Activated T-cell treated with anti-CD3 and anti-CD28 coated beads for 48 hours (primary cell): ENCODE measurements at regions not wholly inside any gene's neighbourhood (a gene's known extent, or its start where the extent isn't known, plus 50 kb on each side); places are given as distances from the start of the nearest gene placed in this dataset.

Experiments
- DNase-seq: peaks from one replicate; pipeline ENCODE4 v3.0.0-alpha.2; 2020; ENCODE audit warnings: low read depth

GRCh38 chr15:31263751-31264558 lies 62.7 kb upstream of the KLF13 start:
- peak; percentile 62 for DNase-seq

- no peak for DNase-seq
Observed at GRCh38 chr15:31264559-31265089, 62.0 kb upstream of the KLF13 start.

GRCh38 chr15:31265090-31265870 lies 61.4 kb upstream of the KLF13 start:
- no peak for DNase-seq

- peak; percentile 49 for DNase-seq
Observed at GRCh38 chr15:31265871-31266711, 60.5 kb upstream of the KLF13 start.

GRCh38 chr15:31266712-31267111 lies 59.9 kb upstream of the KLF13 start:
- DNase-seq, result no peak

DNA sequence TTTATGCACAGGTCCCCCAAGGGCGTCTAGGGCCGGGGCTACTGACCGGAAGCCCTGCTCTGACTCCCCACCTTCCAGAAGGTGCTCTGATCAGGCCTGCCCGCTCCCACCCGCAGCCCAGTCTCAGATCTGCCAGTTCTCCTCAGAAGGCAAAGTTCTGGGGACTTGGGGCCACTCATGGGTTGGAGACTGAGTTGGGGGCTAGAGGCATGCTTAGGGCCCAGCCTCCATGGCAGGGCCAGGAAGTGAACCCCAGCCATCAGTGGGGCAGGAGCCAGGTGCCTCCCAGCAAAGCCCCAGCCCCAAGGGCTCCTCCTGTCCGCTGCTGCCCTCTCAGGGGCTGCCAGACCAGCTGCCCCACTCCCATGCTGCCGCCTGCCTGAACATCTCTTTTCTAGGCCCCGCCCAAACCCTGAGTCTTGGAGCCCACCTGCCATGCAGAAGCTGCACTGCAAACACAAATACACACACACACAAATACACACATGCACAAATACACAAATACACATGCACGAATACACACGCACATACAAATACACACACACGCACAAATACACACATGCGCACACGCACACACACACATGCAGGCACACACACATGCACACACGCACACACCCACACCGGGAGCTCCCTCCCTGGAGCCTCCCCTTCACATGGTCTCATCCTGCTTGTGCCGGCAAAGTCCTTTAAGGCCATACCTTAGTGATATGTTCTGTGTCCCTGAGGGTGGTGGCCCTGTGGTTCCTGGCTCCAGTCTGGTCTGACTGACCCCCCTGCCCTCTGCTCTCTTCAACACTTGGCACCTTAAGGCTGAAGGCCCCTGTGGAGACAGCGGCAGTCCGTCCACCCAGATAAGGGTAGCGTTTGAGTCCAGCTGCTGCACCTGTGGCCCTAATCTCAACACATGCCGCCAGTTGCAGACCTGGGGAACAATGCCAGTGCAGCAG lies 59.2 kb upstream of the KLF13 start:
- DNase-seq, result no peak

GRCh38 chr15:31268108-31268501 lies 58.5 kb upstream of the KLF13 start:
- no peak for DNase-seq

GRCh38 chr15:31268911-31269784 lies 57.5 kb upstream of the KLF13 start:
- DNase-seq, result no peak

GRCh38 chr15:31269816-31270575 lies 56.6 kb upstream of the KLF13 start:
- no peak for DNase-seq

- no peak for DNase-seq
Observed at GRCh38 chr15:31270767-31271166, 55.9 kb upstream of the KLF13 start.

DNA sequence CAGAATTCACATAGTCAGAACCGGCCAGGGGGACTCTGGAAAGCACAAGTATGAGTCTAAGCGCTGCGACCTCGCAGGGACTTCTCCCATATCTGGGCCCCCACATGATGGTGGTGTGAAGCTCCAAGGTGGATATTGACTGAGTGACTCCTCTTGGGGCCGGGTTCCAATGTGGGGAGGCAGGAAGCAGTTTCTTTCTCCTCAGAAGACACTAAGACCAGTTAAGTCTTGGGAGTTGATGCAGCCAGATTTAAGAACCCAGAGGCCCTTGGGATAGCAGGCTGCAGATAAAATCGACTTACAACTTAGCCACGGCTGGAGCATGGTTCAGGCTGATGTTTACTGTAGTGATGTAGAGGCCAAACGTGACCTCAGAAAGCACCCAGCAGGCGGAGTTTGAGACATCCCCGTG lies 55.4 kb upstream of the KLF13 start:
- DNase-seq, result no peak

DNA sequence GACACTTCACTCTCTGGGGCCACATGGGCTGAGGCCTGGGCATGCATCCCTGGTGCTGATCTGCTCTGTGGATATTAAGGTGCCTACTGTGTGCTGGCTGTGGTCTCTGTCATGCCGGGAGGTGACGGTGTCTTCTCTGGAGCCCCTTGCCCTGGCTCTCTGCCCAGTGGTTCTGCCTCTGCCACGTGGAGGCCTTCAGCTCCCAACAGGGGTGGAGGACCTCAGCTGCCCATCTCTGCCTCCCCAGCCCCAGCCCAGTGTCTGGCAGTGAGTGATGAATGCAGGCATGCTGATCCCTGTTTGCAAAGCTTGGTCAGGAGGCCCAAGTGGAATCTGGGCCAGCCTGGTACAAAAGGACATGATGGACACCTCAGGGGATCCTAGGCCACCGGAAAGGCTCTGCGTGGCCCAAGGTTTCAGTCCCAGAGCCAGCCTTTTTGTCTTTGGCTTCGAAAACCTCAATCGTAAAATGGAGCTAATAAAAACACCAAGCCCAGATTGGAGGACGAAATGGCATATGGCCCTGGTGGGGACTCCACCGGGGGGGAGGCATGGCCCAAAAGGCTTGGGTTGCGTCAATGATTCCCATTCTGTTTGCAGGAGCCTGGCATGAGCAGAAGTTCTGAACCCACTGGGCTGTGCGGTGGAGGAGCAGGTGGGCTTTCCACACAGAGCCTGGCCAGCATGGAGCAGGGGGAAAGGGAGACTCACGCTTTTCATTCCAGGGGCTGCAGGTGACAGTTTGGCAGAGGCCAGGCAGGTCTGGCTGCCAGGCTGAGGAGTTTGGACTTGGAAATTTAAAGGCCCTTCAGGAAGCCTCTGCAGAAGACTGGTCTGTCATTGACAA lies 54.7 kb upstream of the KLF13 start:
- DNase-seq, result no peak

DNA sequence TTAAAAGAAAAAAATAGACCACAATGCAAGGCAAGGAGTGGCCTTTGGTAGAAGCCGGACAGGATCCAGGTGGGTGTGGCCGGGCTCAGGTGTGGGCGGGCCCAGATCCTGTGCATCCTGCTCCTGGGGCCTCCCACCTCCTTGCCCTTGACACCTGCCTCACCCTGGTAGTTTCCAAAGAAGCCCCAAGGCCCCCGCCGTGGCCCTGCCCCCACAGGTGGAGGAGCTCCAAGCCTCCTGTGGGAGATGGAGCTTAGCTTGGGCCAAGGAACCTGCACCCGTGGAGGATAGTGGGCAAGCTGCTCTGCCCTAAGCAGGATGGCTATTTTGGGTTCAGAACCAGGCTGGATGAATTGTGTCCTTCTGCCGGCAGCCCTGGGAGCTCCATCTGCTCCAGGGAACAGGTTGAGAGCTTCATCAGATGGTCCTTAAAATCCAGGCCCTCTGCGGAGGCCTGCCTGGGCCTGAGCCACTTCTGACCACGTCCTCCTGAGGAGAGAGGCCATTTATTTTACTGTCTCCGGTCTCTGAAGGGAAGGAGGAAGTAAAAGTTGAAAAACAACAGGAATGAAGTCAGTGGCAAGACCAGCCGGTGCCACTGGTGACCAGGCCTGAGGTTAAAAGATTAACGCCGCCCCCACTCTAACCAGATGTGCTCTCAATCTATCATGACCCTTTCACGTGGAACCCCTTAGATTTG lies 53.9 kb upstream of the KLF13 start:
- no peak for DNase-seq

DNA sequence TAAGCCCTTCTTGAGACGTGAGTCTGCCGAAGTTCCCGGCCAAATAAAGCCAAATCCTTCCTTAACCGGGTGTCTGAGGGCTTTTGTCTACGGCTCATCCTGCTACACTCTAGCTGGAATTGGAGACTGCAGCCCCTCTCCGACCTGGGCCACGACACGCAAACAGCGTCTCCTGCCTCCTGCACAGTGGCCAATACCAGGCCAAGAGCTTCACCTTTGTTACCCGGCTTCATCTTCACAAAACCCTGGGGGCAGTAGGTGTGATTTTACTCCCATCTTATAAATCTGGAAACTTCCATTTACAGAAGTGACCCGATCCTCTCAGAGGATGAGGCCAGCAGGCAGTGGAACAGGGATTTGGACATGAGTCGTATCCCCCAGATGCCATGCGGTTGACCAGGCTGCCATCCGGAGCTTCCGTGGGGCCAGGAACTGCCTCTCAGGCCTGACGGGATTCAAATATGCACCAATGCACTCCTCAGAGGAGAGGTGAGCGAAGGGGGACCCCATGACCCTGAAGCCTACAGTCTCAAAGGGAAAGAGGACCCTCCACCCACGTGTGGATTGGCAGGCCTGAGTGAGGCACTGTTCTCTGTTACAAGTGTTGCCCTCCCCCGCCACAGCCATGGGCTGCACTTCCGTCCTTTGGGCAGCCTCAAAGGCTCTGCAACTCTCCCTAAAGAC lies 53.2 kb upstream of the KLF13 start:
- no peak for DNase-seq

DNA sequence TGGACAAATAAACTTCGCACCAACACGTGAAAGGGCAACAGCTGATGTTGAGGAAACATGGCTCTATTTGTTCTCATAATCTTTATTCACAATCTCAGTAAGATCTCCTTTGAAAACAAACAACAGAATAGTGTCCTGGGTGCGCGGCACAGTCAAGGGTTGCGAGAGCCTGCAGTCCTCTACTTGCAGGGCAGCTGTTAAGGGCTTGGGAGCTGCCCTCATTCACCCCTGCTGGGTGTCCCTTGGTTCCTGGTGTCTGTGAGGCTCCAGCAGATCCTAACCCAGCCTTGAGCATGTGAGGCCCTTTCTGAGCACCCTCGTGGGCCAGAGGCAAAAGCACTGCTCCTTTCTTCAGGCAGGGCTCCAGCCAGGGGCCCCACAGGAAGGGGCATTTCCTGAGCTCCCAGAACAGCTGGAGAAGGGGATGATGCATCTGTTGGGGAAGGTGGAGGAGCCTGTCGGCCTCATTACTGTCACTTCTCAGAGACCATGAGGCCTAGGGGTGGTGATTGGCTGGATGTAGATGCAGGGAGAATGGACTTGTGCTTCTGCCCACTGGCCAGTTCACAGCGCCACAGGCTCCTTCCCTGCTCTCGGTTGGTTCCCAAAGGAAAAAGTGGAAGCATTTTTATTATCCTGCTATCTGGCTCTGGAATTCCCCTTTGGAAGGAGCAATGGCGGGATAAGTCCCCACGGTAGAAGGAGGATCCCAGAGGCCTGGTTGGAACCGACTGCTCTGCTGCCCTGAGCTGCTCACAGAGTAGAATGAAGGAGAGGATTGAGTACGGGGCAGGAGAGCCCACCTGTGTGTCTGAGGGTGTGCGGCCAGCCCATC lies 51.9 kb upstream of the KLF13 start:
- no peak for DNase-seq
